ENCODE measurements at regions not wholly inside any gene's neighbourhood (a gene's known extent, or its start where the extent isn't known, plus 50 kb on each side); places are given as distances from the start of the nearest gene placed in this dataset.

DNA sequence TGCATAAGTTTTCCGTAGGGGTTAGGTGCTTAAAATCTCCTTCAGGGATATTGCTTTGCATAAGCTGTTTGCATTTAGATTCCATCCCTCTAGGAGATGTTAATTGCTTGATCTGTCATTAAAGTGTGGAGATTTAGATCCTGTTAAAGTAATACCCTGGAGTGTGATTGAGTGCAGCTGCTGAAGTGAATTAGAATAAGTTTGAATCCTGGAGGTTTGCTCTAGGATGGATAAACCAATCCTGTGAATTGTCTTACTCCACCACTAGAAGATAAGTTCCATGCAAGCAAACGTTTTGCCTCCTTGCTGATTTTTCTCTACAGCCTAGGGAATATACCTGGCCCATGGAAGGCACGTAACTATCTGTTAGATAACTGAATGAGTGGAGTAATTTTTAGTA, 1487.2 kb upstream of the PRR20A start:
- TF ChIP-seq POLR2A (IDR thresholded peaks at IDR 0.05) (no peak), POLR2AphosphoS5 (IDR thresholded peaks at IDR 0.05) (no peak), EP300 (IDR thresholded peaks at IDR 0.05) (no peak)
- TF ChIP-seq, protein P1, sequence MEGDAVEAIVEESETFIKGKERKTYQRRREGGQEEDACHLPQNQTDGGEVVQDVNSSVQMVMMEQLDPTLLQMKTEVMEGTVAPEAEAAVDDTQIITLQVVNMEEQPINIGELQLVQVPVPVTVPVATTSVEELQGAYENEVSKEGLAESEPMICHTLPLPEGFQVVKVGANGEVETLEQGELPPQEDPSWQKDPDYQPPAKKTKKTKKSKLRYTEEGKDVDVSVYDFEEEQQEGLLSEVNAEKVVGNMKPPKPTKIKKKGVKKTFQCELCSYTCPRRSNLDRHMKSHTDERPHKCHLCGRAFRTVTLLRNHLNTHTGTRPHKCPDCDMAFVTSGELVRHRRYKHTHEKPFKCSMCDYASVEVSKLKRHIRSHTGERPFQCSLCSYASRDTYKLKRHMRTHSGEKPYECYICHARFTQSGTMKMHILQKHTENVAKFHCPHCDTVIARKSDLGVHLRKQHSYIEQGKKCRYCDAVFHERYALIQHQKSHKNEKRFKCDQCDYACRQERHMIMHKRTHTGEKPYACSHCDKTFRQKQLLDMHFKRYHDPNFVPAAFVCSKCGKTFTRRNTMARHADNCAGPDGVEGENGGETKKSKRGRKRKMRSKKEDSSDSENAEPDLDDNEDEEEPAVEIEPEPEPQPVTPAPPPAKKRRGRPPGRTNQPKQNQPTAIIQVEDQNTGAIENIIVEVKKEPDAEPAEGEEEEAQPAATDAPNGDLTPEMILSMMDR (IDR thresholded peaks at IDR 0.05), result no peak

All from suprapubic skin (tissue), 4 donors.